GM19239 (cell line): ENCODE measurements at regions not wholly inside any gene's neighbourhood (a gene's known extent, or its start where the extent isn't known, plus 50 kb on each side); places are given as distances from the start of the nearest gene placed in this dataset.

Source experiments
- DNase-seq: peaks from one replicate; pipeline ENCODE4 v3.0.0; 2011; ENCODE audit warnings: low spot score; ENCODE audit not compliant: insufficient read length
- FAIRE-seq: peaks from 2 replicates; lab custom pipeline; 2011; peaks lifted over from hg19 to GRCh38; lab: Jason Lieb, UNC

DNA sequence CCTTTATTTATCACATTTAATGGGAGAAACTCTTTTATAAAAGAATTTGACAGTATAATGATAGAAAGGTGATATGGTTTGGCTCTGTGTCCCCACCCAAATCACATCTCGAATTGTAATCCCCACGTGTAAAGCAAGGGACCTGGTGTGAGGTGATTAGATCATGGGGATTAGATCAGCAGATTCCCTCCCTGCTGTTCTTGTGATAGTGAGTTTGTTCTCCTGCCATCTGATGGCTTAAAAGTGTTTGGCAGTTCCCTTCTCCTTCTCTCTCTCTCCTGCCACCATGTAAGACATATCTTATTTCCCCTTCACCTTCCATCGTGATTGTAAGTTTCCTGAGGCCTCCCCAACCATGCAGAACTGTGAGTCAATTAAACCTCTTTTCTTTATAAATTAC is 1110.3 kb downstream of the FLRT2 start:
- DNase-seq = no peak
- FAIRE-seq = no peak

DNA sequence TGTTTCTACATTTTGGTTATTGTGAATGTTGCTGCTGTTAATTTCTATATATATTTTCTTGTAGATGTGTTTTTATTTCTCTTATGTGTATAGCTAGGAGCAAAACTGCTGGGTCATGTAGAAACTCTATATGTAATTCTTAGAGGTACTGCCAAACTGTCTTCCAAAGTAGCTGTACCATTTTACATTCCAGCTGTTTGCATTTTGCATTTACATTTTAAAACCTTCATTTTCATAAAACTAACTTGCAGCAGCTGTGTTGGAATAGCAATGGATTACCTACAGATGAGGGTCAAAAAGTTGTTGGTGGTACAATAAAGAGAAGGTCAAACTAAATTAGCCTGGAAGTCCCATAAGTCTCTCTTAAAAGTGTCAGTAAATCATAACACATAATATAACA is 1109.7 kb downstream of the FLRT2 start:
- DNase-seq = no peak
- no peak for FAIRE-seq

DNA sequence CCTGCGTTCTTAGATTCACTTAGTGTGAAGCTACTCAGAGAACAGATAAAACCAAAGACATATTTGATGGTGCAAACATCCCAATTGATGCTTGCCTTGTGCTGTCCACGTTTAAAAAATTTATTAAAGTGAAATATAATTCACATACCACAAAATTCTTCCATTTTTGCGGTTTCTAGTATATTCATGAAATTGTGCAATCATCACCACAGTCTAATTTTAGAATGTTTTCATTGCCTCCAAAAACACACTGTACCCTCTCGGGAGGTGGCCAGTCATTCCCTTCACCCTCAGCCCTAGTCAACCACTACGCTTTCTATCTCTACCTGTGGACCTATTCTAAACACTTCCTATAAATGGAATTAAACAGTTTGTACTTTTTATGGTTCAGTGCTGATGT is 1109.2 kb downstream of the FLRT2 start:
- DNase-seq (no peak), FAIRE-seq (no peak)

DNA sequence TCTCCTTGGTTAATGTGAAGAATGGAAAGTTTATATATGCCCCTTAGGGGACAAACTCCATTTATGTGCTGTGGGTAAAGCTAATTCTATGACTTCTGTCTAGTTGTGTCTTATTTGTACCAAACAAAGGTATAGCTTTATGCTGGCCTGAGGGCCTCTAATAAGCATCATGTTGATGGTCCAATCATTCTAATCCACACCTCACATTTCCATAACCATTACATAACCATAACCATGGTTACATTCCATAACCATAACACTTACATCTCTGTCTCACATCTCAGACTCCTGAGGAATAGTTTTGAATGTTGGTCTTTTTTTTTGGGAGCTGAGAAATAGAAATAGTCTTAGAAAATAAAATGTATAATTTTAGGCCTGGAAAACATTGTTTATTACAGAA is 1097.1 kb downstream of the FLRT2 start:
- DNase-seq (no peak), FAIRE-seq (no peak)

DNA sequence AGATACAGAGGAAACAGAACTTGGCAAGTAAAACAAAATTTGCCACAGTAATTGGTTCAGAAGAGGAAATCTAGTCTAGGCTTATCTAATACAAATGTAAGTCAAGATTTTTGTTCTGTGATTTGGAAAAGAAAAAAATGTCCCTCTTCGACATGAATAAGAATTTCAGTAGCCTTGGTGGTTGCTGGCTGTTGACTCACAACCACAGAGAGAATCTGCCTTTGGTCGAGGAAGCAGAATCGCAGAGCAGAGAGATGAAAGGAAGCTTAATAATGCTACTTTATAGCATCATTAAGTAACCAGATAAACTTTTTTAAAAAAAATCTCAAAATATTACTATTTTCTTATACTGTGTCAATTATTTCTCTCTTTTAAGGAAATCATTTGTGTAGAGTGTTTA is 1096.6 kb downstream of the FLRT2 start:
- DNase-seq (no peak), FAIRE-seq (no peak)

DNA sequence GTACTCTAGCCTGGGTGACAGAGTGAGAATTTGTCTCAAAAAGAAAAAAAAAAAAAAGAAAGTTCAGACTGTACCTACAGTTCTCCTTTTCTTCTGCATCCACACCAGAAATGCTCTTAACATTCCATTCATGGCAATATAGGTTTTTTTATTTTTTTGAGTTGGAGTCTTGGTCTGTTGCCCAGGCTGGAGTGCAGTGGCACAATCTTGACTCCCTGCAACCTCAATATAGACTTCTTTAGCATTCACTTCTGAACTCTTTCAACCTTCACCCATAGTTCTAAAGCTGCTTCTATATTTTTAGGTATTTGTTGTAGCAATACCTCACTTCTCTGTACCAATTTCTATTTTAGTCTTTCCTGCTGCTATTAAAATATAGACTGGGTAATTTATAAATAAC is 1095.7 kb downstream of the FLRT2 start:
- DNase-seq (no peak), FAIRE-seq (no peak)

DNA sequence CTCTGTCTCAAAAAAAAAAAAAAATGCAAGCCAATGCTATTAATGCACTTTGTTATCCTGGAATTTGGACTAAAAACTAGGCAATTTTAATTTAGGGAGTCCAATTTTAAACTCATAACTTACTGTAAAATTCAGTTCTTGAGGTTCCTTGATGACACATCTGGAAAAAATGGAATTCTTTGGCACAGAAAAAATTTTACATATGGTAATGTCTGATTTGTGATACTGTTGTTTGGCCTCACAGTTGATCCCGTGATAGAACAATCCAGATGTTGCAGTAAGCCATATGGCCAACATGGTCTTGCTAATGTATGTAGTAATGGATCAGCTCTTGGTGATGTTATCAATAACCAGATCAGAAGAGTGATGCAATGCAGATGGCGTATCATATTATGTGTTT is 1089.8 kb downstream of the FLRT2 start:
- FAIRE-seq = no peak
- no peak for DNase-seq

DNA sequence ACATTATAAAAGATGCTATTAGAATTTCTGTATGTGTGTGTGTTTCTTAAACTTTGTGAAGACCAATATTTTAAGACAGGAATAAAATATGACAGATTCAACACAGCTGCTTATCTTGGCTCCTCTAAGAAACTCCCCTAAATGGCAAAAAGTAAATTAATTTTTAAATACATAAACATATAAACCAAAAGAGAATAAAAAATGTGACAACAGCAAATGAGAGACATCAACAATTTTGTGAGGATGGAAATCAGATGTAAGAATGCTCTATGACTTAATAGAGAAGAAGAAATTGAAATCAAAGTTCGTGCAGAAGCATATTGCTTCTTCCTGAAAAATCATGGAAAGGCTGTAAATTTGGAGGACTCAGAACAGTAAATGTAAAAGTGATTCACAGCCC is 1083.8 kb downstream of the FLRT2 start:
- no peak for DNase-seq
- no peak for FAIRE-seq

DNA sequence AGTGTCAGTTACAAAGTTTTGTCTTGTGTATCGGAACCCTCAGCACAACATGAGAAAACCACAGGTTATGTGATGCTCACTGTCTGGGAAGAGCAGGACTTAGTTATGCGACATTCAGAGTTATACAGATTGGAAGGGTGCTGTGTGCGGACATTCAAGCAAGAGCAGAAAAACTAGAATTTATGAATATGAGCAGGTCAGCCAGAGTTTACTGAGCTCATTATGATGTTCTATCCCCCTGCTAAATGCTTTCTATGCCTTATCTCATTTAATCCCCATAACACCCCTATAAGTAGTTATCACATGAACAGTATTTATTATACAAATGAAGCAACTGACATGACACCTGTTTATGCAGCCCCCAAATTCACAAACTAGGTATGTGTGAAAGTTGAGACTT is 1083.2 kb downstream of the FLRT2 start:
- DNase-seq (no peak), FAIRE-seq (no peak)

DNA sequence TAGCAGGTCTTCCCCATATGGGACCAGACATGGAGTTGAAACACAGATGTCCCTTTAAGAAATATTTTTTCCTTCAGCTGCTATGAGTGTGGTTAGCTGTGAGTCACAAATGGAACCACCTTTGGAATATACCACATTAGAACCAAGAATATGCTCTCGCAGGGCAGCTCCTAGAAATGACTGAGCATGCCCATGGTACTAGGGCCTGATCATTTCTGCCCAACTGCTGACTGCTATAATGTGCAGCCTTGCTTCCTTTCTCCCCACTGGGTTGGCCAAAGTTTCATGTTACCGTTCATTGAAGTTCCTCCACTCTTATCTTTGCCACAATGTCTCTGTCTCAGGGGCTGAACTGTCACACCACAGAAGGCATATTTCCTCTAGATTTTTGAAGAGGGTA is 1074.6 kb downstream of the FLRT2 start:
- FAIRE-seq = no peak
- no peak for DNase-seq

DNA sequence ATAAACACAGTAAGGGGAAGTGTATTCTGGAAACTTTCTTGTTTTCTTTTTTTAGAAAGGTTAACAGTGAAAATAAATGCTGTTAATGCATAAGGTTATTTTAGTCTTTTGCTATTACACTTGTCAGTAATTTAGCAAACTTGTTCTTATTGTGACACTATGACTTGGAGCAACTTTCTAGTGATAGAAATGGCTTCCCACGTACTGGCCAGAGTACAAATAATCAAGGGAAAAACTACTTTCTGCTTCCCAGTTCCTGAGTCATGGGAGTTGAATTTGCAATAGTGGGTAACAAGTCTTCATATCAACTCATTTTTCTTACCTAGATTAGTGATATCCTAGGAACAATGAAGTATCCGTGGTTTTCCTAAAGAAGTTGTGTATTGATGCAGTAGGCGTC is 1072.3 kb downstream of the FLRT2 start:
- no peak for FAIRE-seq

DNA sequence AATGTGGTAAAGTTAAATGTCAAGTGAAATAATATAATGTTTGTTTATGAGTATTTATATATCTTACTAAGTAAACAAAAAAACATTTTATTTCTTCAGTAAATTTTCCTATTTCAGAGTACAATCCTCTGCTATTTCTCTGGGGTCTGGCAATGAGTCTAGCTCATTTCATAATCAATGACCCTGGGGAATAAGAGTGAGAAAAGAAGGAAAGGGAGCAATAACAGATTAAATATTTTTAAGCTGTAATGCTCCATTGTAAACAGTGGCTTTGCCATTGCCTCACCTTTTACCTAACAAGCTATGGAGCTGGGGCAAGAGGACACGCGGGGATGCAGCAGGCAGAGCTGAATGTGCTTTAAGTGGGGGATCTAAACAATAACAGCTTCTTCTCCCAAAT is 1071.9 kb downstream of the FLRT2 start:
- FAIRE-seq (no peak), DNase-seq (no peak)

More for the DNA sequence above, 1072.3 kb downstream of the FLRT2 start:
- DNase-seq = no peak

DNA sequence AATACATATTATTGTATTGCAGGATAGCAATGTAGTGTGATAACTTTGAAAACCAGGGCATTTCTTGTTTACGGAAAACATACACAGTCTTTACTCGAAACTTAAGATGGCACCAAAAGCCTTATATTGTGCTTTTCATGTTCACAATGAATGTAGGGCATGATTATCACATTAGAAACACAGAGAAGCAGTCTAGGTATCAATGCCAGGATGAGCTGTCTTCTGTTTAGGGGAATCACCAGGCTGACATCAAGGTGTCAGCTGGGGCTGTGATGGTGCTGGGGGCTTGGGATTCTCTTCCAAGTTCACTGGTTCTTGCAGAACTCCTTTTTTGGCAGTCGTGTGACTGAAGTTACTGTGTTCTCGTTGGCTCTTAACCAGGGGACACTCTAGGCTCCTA is 1067.3 kb downstream of the FLRT2 start:
- no peak for DNase-seq
- FAIRE-seq = no peak

DNA sequence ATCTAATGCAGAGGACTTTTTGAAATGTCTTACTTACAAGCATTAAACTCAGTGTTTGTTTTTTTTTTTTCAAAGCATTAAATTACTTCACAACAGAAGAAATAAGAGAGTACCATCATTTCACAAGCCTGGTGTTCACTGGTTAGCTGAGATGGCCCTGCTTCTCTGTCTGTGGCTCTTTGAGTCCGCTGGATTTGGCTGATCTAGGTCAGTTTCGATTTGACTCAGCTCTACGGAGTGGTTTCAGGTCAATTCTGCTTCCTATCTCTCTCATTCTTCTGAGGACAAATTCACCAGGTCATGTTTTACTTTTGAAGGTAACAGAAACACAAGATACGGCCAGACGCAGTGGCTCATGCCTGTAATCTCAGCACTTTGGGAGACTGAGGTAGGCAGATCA is 1066.1 kb downstream of the FLRT2 start:
- FAIRE-seq (no peak), DNase-seq (no peak)

DNA sequence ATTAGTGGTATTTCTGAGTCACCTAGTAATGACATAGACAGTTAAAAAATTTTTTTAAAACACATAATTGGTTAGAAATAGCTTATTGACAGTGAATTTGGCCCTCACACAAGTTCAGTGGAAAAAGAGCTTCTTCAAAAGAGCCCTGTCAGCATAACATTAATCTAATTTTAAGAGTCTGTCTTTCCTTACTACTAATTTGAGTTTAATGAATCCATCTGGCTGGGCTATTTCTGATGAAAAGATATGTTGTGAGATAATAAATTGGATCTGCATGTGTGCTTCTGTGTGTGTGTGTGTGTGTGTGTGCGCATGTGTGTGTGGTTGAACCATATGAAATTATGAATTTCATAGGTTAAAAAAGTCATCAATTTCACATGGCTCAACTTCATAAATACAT is 1045.2 kb downstream of the FLRT2 start:
- no peak for FAIRE-seq
- DNase-seq = no peak

DNA sequence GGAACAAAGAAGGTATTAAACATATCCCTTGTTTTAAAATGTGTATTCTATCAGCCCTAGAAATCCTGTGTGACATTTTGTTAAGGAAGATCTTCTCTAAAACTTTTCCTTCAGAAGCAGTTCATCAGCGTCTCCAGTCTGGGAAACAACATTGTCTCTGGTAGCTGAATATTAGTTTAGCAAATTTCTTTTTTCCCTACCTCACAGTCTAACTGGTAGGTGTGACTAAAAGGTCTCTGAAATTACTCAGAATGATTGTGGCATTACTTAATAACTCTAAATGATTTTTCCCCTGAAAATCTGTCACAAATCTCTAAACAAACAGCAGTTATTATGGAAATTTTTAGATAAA is 1044.8 kb downstream of the FLRT2 start:
- no peak for FAIRE-seq
- no peak for DNase-seq

DNA sequence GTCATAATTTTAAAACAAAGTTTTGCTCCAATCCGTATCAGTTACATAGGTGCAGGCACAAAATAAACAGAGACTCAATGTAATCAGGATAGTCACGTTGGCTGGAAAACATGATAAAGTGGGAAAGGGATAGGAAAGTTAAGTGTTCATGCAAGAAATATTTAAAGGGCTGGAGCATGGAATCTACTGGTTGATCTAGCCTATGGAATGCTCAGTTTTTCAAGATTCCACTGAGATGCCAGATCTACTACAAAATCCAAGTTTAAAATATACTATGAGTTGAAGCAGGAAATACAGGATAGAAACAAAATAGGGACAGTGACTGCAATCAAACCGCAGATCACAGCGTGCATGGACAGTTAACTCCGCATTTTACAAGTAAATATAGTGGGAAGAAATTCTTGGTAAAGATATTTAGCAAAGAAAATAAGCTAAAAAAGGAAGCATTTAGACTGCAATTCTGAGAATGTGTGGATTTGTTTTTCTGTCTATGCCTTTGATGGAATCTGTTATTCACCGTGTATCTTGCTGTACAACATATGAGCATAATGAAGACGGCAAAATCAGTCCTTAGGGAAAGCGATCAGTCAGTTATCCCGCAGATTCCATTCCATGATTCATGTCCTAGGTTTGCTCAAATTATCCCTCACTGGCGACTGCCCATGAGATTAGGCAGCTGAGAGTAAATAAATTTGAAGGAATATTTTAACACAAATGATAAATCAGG is 1044.3 kb downstream of the FLRT2 start:
- no peak for DNase-seq
- FAIRE-seq = no peak

DNA sequence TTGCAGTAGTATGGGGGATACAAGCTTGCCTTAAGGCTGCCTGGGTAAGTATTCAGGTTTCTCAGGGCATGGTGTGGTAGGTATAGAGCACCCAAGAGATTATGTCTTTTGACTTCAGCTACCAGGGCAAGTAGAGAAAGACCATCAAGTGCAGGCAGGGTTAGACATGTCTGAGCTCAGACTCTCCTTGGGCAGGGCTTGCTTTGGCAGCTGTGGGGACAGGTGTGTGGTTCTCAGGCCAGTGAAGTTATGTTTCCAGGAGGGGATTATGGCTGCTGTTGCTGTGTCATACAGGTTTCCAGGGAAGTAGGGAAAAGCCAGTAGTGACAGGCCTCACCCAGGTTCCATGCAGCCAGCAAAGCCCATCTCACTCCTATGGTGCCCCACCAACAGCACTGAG is 1040.4 kb downstream of the FLRT2 start:
- DNase-seq (no peak), FAIRE-seq (no peak)

DNA sequence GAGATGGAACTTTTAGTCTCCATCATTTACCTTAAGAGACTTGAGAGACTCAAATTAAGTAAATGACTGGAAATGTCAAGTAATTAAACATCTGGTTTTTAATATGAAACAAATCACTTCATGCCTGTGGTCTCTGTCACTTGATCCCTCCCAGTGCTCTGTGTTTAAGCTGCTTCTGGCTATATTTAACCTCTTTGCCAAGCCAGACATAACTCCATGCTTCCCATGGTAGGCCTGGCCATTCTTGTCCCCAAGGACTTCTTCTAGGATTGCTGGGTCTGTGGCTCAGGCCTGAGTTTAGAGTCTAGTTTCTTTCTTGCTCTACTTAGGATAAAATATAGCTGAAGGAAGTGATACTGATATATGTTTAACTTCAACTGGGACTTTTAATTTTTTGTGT is 1013.6 kb downstream of the FLRT2 start:
- DNase-seq = no peak
- no peak for FAIRE-seq

DNA sequence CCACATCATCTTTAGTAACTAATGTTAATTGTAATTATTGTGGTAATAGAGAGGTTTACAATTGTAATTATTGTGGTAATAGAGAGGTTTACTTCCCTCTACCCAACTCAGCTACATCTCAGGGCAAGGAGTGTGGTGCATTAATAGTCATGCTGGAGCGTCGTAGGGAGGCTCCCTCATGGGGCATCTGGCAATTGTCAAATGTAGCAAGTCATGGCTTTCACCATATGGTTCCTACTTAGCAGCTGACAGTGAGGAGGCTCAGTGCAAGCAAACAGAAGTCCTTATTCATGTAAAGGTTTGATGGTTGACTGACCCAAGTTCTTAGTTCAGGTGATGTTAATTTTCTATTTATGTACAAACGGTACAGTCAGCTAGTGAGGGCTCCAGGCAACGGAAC is 1012.0 kb downstream of the FLRT2 start:
- DNase-seq = no peak
- FAIRE-seq = no peak

DNA sequence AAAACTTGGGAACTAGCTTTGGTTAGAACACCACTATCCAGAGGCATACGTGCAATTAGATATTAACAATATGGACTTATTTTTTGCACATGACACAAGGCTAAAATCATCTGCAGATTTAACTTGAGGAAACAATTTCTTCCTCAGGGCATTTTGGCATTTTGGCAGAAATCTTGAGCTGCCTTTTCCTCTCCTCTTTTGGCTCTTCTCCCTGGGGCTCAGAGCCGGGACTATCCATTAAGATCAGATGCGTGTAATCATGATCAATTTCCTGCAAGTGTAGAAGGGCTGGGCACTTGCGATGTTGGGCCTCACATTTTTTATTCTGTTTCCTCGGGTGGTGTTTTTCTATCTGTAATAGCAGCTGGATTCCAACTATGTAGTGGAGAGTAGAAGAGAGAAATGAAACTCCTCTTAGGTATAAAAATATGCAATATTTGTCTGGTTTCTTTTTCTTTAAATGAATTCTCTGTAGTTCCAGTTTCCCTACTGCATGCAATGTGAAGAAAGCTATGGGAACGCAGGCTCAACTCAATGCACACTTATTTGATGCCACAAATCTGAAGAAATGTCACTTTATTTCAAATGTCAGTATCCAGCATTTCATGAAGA is 1010.8 kb downstream of the FLRT2 start:
- FAIRE-seq (no peak), DNase-seq (no peak)

DNA sequence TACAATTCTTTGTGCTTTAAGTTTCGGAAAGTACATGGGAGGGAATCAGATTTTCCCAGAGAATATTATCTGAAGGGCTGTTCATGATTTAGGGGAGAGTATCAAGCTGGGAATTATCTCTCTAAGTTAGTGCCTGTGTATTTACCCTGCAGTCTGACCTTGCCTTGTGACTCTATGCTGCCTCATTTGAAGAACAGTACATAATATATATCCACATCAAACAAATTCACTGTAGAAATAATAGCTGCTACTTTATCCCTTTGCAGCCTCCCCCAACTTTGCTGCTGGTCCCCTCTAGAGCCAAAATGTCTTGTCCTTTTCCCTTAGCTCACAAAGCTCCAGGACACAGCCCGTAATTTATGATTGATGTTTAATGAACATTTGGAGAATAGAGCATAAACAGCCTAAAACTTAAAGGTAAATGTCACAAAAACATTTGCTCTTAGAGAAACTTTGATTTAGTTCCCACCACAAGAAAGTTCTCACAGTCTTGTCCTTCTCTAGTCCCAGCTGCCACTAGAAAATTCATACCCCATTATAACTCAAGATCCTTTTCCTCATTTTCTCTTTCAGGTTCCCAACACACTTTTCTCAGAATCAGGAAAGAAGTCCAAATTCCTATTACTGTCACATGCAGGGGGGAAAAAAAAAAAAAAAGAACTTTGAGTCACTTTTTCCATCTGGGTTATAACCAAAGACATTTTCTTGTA is 1009.6 kb downstream of the FLRT2 start:
- FAIRE-seq (no peak), DNase-seq (no peak)
